Osteocyte (in vitro differentiated cells): ENCODE measurements at regions not wholly inside any gene's neighbourhood (a gene's known extent, or its start where the extent isn't known, plus 50 kb on each side); places are given as distances from the start of the nearest gene placed in this dataset.

Source experiments
- DNase-seq: peaks from one replicate; pipeline ENCODE4 v3.0.0; 2021; ENCODE audit warnings: mixed read lengths; ENCODE audit not compliant: unreplicated experiment; ENCODE audit errors: extremely low spot score
- H3K27ac Mint-ChIP-seq: one replicate; pipeline ENCODE4 v1.8.0; 2021; ENCODE audit warnings: mild to moderate bottlenecking, mixed read lengths; ENCODE audit not compliant: unreplicated experiment
- H3K27me3 Mint-ChIP-seq: one replicate; pipeline ENCODE4 v1.8.0; 2021; ENCODE audit warnings: mixed read lengths; ENCODE audit not compliant: unreplicated experiment
- H3K36me3 Mint-ChIP-seq: one replicate; pipeline ENCODE4 v1.8.0; 2021; ENCODE audit warnings: mixed read lengths; ENCODE audit not compliant: unreplicated experiment
- H3K4me1 Mint-ChIP-seq: one replicate; pipeline ENCODE4 v1.8.0; 2021; ENCODE audit warnings: mixed read lengths; ENCODE audit not compliant: unreplicated experiment
- H3K4me3 Mint-ChIP-seq: one replicate; pipeline ENCODE4 v1.8.0; 2021; ENCODE audit warnings: mild to moderate bottlenecking, moderate library complexity, mixed read lengths; ENCODE audit not compliant: unreplicated experiment
- H3K9me3 Mint-ChIP-seq: one replicate; pipeline ENCODE4 v1.8.0; 2021; ENCODE audit warnings: mixed read lengths; ENCODE audit not compliant: unreplicated experiment
- TF ChIP-seq, protein P1 (sequence below): fragments of 200-600 bp; sonication (generic); IDR thresholded peaks from 2 replicates; pipeline ENCODE4 v1.5.0; 2021; ENCODE audit warnings: antibody characterized with exemption, mild to moderate bottlenecking, moderate library complexity

DNA sequence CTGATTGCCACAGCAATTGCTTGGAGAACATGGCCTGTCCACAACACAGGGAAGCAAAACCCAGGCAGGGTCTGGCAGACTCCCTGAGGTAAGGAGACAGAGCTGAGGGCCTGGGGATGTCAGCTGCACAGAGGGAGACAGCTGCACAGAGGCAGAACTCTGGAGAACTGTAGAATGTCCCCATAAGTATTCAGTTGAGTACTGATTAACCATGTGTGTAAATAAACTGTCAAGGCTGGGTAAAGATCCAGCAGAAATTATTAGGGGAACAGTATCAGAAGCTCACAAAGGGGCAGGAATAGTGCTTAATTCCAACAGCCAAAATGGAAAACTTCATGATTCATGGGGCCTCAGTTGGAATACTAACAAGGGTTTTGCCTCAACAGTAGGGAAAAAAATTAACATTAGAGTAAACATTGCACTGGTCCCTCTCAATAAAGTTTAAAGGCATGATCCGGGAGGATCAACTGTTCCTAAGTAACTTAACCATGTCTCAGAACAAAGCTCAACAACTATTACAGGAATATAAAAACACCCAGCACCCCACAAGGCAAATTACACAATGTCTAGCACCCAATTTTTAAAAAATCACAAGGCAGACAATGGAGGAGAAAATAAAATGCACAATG is 201.3 kb upstream of the RASSF8 start:
- H3K4me1 Mint-ChIP-seq: peaks cover 4% of the 10 kb centered on the region
- TF ChIP-seq, protein P1, sequence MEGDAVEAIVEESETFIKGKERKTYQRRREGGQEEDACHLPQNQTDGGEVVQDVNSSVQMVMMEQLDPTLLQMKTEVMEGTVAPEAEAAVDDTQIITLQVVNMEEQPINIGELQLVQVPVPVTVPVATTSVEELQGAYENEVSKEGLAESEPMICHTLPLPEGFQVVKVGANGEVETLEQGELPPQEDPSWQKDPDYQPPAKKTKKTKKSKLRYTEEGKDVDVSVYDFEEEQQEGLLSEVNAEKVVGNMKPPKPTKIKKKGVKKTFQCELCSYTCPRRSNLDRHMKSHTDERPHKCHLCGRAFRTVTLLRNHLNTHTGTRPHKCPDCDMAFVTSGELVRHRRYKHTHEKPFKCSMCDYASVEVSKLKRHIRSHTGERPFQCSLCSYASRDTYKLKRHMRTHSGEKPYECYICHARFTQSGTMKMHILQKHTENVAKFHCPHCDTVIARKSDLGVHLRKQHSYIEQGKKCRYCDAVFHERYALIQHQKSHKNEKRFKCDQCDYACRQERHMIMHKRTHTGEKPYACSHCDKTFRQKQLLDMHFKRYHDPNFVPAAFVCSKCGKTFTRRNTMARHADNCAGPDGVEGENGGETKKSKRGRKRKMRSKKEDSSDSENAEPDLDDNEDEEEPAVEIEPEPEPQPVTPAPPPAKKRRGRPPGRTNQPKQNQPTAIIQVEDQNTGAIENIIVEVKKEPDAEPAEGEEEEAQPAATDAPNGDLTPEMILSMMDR: no peak
- DNase-seq: no peak
- no peaks in the 10 kb centered on the region for H3K27me3 Mint-ChIP-seq
- no peak overlapping the region for H3K27ac Mint-ChIP-seq
- no peaks in the 10 kb centered on the region for H3K9me3 Mint-ChIP-seq
- H3K4me3 Mint-ChIP-seq: no peak overlapping the region
- H3K36me3 Mint-ChIP-seq: no peaks in the 10 kb centered on the region

- no peaks in the 10 kb centered on the region for H3K36me3 Mint-ChIP-seq
- TF ChIP-seq, protein P1: no peak
- no peak overlapping the region for H3K4me3 Mint-ChIP-seq
- no peak overlapping the region for H3K27ac Mint-ChIP-seq
- no peak for DNase-seq
- no peaks in the 10 kb centered on the region for H3K27me3 Mint-ChIP-seq
- H3K4me1 Mint-ChIP-seq: peaks cover 6% of the 10 kb centered on the region
- H3K9me3 Mint-ChIP-seq: no peaks in the 10 kb centered on the region
These were observed 198.7 kb upstream of the RASSF8 start for GRCh38 chr12:25759752-25760151.

DNA sequence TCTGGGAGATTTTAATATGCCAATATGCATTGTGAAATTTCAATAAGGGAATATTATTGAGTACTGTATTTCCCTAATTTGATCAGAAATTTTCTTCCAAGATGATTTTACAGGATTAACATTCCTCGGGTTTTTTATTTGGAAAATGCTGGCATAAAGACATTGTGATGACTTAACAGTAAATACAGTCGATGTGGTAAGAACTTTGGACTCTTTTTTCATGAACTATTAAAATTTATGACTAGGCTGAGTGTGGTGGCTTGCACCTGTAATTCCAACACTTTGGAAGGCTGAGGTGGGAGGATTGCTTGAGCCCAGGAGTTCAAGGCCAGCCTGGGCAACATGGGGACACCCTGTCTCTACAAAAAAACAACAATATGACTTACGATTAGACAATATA is 197.1 kb upstream of the RASSF8 start:
- Mint-ChIP-seq H3K36me3 (no peaks in the 10 kb centered on the region), H3K4me1 (peaks cover 15% of the 10 kb centered on the region), H3K27ac (no peak overlapping the region), H3K4me3 (no peak overlapping the region), H3K9me3 (no peaks in the 10 kb centered on the region), H3K27me3 (no peaks in the 10 kb centered on the region)
- TF ChIP-seq, protein P1: no peak
- no peak for DNase-seq

DNA sequence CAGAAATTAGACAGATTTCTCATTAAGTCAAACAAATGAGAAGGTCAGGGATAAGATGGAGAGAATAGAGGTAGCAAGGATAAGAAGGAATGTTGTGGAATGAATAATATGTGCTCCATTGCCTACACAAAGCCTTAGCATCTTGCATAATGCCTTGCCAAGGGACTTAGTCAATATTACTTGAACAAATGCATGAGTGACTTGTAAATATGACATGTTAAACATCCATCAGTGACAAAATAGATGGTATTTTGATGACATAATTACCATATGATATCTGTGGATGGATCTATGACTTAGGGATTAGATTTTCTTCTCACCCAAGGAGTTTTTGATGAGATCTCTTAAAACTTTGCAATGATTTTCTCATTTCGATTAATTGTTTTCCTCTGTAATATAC is 194.1 kb upstream of the RASSF8 start:
- Mint-ChIP-seq H3K9me3 (no peaks in the 10 kb centered on the region), H3K27me3 (no peaks in the 10 kb centered on the region), H3K36me3 (no peaks in the 10 kb centered on the region), H3K27ac (no peak overlapping the region), H3K4me1 (peaks cover 35% of the 10 kb centered on the region), H3K4me3 (no peak overlapping the region)
- TF ChIP-seq, protein P1: no peak
- DNase-seq: no peak

GRCh38 chr12:25764892-25765291 is 193.6 kb upstream of the RASSF8 start:
- no peak overlapping the region for H3K27ac Mint-ChIP-seq
- TF ChIP-seq, protein P1: no peak
- H3K4me3 Mint-ChIP-seq: no peak overlapping the region
- DNase-seq: no peak
- peaks cover 35% of the 10 kb centered on the region for H3K4me1 Mint-ChIP-seq
- H3K36me3 Mint-ChIP-seq: no peaks in the 10 kb centered on the region
- no peaks in the 10 kb centered on the region for H3K9me3 Mint-ChIP-seq
- H3K27me3 Mint-ChIP-seq: no peaks in the 10 kb centered on the region
